Heart left ventricle (tissue), 13 donors: ENCODE measurements at regions not wholly inside any gene's neighbourhood (a gene's known extent, or its start where the extent isn't known, plus 50 kb on each side); places are given as distances from the start of the nearest gene placed in this dataset.

ENCODE experiments used
- CTCF ChIP-seq, 12 donors: fragments of 200-600 bp; sonication (generic) in 4 of 12; IDR thresholded peaks; one replicate each; pipeline versions ENCODE4 v1.5.0 to v1.8.0; 2018 to 2022; ENCODE audit warnings: antibody characterized with exemption in 12 of 12, mild to moderate bottlenecking in 5 of 12
- POLR2A ChIP-seq, 2 donors: fragments of 450-650 bp; IDR thresholded peaks; one replicate each; pipeline ENCODE4 v1.6.1; 2017; ENCODE audit warnings: antibody characterized with exemption in 2 of 2, mild to moderate bottlenecking in 2 of 2, moderate library complexity in 2 of 2
- donor health status: ischemic (EF 13 %, LVEDD 7.1; RV severe dilation, severe dysfunction).
- donor health status: DM: no; HTN: yes; CAD: no.
- donor health status: DM: no; HTN: no; CAD: no.
- donor health status: ischemic (EF 25% LVEDD 6.9; RV normal size, moderate dysfunction).
- donor health status: ischemic (EF 25% LVEDD 5.7; RV mildly dilated, moderate dysfunction).
- donor health status: ischemic (EF 35%, LVEDD 5.7; RV mildly dilated, moderate dysfunction).
- donor health status: nonischemic (EF 11% LVEDD 7.7; RV severe dilation, severe dysfunction).
- donor health status: DM: yes; HTN: yes; CAD: no.
- donor health status: PGD.
- donor health status: ischemic (EF 29% LVEDD 5.4; RV normal size, mild dysfunction).
- donor health status: nonischemic (EF 23%, LVEDD 6.1; RV moderate dilation, normal function).

GRCh38 chr20:53768329-53768728 lies 174.7 kb upstream of the ZNF217 start:
- TF ChIP-seq POLR2A (IDR thresholded peaks at IDR 0.05): no peak
- no peak for TF ChIP-seq CTCF (IDR thresholded peaks at IDR 0.05)
